GM19452 (cell line): ENCODE measurements at regions not wholly inside any gene's neighbourhood (a gene's known extent, or its start where the extent isn't known, plus 50 kb on each side); places are given as distances from the start of the nearest gene placed in this dataset.

Source experiments
- ATAC-seq: cut with Tn5 transposase; IDR thresholded peaks from one replicate; pipeline ENCODE4 v1.9.1; 2021; ENCODE audit not compliant: unreplicated experiment

- ATAC-seq, result no peak
Measured at GRCh38 chr12:92468358-92469020, 234.3 kb upstream of the PLEKHG7 start.

GRCh38 chr12:92467886-92468285 lies 234.9 kb upstream of the PLEKHG7 start:
- no peak for ATAC-seq

- peak; percentile 36 for ATAC-seq
Measured at GRCh38 chr12:92466391-92467305, 236.1 kb upstream of the PLEKHG7 start.

- ATAC-seq, result no peak
Measured at GRCh38 chr12:92465786-92466295, 236.9 kb upstream of the PLEKHG7 start.

- ATAC-seq, result no peak
Measured at GRCh38 chr12:92464911-92465310, 237.9 kb upstream of the PLEKHG7 start.

GRCh38 chr12:92463171-92463570 lies 239.6 kb upstream of the PLEKHG7 start:
- no peak for ATAC-seq

- no peak for ATAC-seq
Measured at GRCh38 chr12:92462527-92462926, 240.3 kb upstream of the PLEKHG7 start.

- peak; percentile 69 for ATAC-seq
Measured at GRCh38 chr12:92462049-92462448, 240.7 kb upstream of the PLEKHG7 start.

- no peak for ATAC-seq
Measured at GRCh38 chr12:92459850-92460249, 242.9 kb upstream of the PLEKHG7 start.

- no peak for ATAC-seq
Measured at GRCh38 chr12:92458996-92459395, 243.8 kb upstream of the PLEKHG7 start.

GRCh38 chr12:92457458-92458180 lies 245.2 kb upstream of the PLEKHG7 start:
- no peak for ATAC-seq

GRCh38 chr12:92452763-92453162 lies 250.0 kb upstream of the PLEKHG7 start:
- no peak for ATAC-seq

- ATAC-seq, result no peak
Measured at GRCh38 chr12:92446083-92446460, 256.7 kb upstream of the PLEKHG7 start.

GRCh38 chr12:92445253-92446082 lies 257.3 kb upstream of the PLEKHG7 start:
- ATAC-seq, result peak; percentile 88

- ATAC-seq, result peak; percentile 31
Measured at GRCh38 chr12:92444763-92445162, 258.0 kb upstream of the PLEKHG7 start.

GRCh38 chr12:92442782-92443181 lies 260.0 kb upstream of the PLEKHG7 start:
- ATAC-seq, result no peak

GRCh38 chr12:92440072-92440471 lies 262.7 kb upstream of the PLEKHG7 start:
- no peak for ATAC-seq

- ATAC-seq, result no peak
Measured at GRCh38 chr12:92439420-92439805, 263.4 kb upstream of the PLEKHG7 start.

- no peak for ATAC-seq
Measured at GRCh38 chr12:92438641-92439419, 264.0 kb upstream of the PLEKHG7 start.

GRCh38 chr12:92437452-92437851 lies 265.3 kb upstream of the PLEKHG7 start:
- ATAC-seq, result no peak
